Thyroid gland (tissue), 4 donors: ENCODE measurements at regions not wholly inside any gene's neighbourhood (a gene's known extent, or its start where the extent isn't known, plus 50 kb on each side); places are given as distances from the start of the nearest gene placed in this dataset.

Experiments used
- CTCF ChIP-seq, 6 experiments: fragments of 200-600 bp in 3 of 6; fragments of 450-650 bp in 3 of 6; sonication (generic) in 3 of 6; IDR thresholded peaks; one replicate each; pipeline ENCODE4 v1.5.1; 2016 to 2019; ENCODE audit warnings: antibody characterized with exemption in 6 of 6, mild to moderate bottlenecking in 2 of 6, inconsistent platforms in 1 of 6, moderate library complexity in 1 of 6
- POLR2A ChIP-seq, 2 donors: fragments of 450-650 bp; IDR thresholded peaks; one replicate each; pipeline ENCODE4 v1.6.1; 2017; ENCODE audit warnings: antibody characterized with exemption in 2 of 2, mild to moderate bottlenecking in 2 of 2, moderate library complexity in 1 of 2

DNA sequence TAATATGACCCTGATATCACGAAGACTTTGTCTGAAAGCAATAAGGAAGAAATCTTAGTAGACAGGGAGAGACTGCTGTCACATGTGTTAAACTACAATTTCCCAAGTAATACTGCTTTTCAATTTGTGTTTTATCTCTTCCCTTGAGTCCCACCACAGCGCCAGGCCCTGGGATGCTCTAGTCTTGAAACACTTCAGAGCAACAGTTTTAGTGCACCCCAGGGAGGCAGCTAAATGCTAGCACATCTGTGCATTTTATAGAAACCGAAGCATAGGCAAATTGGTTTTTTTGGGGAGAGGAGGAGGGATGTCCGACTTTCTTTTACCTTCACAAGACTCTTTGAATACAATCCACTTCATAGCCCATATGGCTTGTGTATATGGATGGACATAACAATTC, 550.0 kb upstream of the SYT4 start:
- TF ChIP-seq POLR2A (IDR thresholded peaks at IDR 0.05), result no peak
- TF ChIP-seq CTCF (IDR thresholded peaks at IDR 0.05), result no peak
